HG02885 (cell line): ENCODE measurements at regions not wholly inside any gene's neighbourhood (a gene's known extent, or its start where the extent isn't known, plus 50 kb on each side); places are given as distances from the start of the nearest gene placed in this dataset.

Source experiments
- ATAC-seq: cut with Tn5 transposase; IDR thresholded peaks from one replicate; pipeline ENCODE4 v1.9.1; 2021; ENCODE audit warnings: mild to moderate bottlenecking; ENCODE audit not compliant: unreplicated experiment, poor library complexity

DNA sequence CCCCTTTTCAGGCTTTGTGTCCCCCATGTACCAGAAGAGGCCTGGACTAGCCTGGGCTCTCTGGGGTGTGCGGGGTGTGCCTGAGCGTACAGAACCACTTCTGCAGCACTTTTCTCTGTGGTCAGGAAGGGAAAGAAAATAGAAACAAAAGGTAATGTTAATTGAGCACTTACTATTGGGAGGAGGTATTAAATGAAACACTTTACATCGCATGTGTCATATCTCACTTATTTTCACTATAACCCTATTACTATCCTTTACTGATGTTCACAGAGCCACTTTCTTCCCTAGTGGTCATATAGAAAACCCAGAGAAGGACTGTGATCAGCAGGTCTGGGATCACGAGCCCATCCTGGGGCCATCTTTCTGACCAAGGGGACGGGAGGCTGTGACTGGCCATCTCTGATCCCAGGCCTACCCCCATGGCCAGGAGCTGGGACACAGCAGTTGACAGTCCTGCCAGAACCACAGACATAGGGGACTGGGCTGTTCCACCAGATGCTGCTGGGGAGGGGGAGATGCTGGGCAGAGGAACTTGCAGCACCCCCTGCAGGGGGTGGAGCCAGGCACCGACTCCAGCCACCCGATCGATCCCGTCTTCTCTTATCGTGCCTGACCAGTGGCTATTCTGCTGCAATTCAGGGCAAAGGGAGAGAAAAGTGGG is 107.6 kb downstream of the VEGFA start:
- no peak for ATAC-seq

GRCh38 chr6:43877036-43877435 is 107.0 kb downstream of the VEGFA start:
- no peak for ATAC-seq

DNA sequence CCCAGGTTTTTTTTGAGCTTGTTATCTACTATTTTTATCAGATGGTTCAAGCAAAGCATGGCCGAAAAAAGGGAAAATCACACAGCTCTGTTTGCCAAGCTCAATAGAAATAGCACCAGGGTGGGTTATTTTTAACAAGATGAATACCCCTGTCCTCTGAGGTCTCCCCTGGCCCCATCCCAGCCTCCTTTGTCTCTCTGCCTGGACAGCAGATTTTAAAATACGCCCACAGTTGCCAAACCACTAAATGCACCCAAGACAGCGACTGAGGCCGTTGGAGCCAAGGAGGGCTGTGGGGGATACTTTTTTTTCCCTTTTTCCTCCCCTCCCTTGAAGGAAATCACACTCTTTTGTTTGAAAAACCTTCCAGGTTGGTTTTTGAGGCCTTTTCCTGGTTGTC is 106.6 kb downstream of the VEGFA start:
- ATAC-seq: no peak

DNA sequence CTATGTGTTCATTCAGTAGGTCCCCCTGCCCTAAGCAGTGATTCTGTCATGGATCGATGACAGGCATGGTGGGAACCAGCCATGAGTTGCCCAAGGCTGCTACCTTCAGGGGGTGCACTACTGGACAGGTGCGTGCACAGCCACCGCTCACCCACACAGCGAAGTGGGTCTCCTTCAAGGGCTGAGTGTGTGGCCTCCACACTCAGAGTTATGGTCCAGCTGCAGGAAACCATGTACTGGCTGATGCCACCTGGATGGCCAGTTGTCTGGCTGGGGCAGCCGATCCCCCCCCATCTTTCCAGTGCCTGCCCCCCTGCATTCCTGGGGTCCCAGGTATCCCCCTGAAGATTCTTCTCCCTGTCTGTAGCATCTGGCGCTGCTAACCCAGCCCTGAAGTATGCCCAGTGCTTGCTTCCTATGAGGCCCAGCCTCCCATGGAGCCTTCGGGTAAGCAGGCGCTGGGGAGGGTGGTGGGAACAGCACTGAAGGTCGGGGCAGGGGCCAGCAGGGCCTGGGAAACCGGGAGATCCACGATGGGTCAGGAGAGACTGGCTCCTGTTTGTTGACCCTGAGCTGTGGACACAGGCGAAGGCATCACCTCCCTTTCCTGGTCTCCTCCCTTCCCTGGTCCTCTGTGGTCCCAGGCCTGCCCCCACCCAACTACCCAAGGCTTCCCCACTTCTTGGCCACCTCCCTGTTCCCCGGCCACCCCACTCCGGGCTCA is 106.0 kb downstream of the VEGFA start:
- no peak for ATAC-seq

- no peak for ATAC-seq
Measured at GRCh38 chr6:43874814-43875590, 105.0 kb downstream of the VEGFA start.

GRCh38 chr6:43873806-43874714 is 104.0 kb downstream of the VEGFA start:
- ATAC-seq: no peak

GRCh38 chr6:43871933-43872332 is 101.9 kb downstream of the VEGFA start:
- no peak for ATAC-seq

GRCh38 chr6:43871284-43871683 is 101.3 kb downstream of the VEGFA start:
- no peak for ATAC-seq

- ATAC-seq: no peak
Measured at GRCh38 chr6:43870660-43871061, 100.7 kb downstream of the VEGFA start.

GRCh38 chr6:43869792-43870659 is 100.0 kb downstream of the VEGFA start:
- ATAC-seq: no peak

DNA sequence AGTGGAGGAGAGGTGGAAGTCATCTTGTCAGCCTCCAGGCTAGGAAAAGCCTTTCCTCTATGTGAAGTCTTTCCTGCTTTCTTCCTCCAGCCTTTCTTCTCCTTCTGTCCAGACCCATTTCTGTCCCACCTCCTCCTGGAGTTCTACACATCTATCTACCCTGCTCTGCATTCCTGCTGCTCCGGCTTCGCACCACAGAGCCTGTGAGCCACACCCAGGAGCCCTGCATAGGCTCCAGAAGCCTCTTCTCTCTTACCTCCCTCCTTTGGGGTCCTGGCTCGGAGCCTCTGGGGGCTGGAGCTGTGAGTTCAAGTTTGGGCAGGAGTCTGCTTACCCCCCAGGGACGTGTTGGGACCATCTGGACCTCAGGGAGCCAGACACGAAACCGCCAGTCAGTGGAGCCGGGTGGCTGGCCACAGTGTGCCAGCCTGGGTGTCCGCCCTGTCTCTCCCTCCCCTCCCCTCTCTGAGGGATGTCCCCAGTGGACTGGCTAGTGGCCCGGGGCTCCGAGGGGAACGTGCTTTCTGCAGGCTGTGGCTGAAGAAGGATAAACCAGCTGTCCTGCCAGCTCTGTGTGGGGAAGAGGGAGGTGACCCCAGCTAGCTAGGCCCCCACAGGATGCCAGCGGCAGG is 99.2 kb downstream of the VEGFA start:
- ATAC-seq: no peak

DNA sequence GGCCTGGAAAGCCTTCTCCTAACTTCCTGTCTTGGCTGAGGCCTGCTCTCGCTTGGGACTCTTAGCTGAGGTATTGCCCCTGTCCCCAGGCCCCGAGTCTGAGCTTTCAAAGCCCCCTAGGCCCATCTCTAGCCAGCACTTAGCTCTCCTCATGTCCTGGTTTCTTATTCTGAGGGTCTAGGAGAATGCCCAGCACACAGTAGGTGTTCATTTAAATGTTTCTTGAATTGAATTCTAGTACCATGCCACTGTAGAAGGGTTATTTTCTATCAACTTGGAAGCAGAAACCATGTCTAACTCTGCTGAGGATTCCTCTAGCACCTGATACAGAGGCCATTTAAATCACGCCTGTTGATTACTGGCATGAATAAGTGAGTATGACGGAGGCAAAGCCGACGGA is 98.5 kb downstream of the VEGFA start:
- no peak for ATAC-seq

DNA sequence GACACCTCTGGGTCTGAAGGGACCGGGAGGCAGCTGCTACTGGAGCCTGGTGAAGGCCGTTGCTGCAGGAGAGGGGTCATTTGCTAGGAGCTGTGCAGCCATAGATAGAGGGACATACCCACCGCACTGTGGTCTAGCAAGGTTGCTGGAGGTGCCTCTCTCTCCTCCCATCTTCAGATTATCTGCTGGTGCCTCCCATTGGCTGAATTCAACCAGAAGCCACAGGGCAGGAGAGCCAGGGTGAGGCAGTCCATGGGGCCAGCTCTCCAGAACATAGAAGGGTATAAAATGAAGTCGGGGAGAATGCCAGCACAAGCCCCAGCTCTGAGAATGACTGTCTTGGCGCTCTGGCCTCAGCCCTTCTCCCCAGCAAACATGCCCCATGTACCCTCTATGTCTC is 98.0 kb downstream of the VEGFA start:
- no peak for ATAC-seq

DNA sequence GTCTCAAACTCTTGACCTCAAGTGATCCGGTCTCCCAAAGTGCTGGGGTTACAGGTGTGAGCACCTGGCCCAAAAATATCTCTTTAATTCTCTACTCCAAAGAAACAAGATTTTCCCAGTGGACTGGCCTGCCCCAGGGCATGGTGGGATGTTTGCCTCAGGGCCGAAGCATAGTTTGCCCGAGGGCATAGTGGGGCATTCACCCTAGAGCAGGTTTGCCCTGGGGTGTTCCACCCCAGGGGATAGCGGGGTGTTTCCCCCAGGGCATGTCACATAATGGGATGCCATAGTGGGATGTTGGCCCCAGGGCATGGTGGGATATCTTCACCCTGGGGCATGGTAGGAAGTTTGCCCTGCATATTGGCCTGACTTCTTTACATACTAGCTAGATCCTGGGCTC is 97.2 kb downstream of the VEGFA start:
- no peak for ATAC-seq

DNA sequence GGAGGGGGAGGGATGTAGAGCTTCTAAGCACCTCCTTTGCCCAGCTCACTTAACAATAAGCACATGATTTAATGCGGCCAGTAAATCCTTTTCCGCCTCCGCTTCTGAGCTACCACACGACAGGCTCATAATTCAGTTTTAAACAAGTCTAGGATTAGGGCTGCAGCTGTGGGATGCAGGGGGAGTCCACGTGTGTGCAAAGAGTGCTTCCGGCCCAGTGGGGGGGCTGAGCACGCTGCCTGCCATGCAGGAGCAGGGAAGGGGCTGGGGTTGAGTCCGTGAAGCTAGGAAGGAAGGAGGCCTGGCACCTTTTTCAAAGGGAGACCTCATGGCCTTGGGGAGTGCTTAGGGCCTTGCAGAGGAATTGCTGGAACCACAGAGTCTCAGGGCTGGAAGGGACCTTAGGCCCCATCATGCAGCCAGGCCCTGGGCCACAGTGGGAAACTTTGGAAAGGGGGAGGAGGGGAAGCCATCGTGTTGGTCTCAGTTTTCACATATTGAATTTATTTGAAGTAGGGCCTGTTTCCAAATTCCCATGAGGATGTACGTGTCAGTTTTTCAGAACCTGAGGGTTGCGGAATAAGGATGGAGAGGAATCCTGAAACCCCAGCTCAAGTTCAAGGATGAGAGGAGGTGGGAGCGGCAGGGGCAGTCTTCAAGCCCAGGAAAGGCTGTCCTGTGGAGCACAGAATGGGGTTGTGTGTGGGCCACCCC is 96.1 kb downstream of the VEGFA start:
- ATAC-seq: no peak

- no peak for ATAC-seq
Measured at GRCh38 chr6:43865086-43865485, 95.1 kb downstream of the VEGFA start.

GRCh38 chr6:43862925-43863324 is 92.9 kb downstream of the VEGFA start:
- no peak for ATAC-seq

- ATAC-seq: no peak
Measured at GRCh38 chr6:43861212-43861894, 91.3 kb downstream of the VEGFA start.
